CD8-positive, alpha-beta memory T cell (primary cell): ENCODE measurements at regions not wholly inside any gene's neighbourhood (a gene's known extent, or its start where the extent isn't known, plus 50 kb on each side); places are given as distances from the start of the nearest gene placed in this dataset.
"Not testable (repeated sequence)": the region's sequence is repeated elsewhere in the genome, so short reads cannot be mapped to it uniquely, and the experiment has no call there.

ENCODE experiments used
- CTCF ChIA-PET: fragments of 350-600 bp; sonication (Branson Sonifier 250); formaldehyde crosslinking; loops from one replicate; lab custom pipeline; 2021; ENCODE audit warnings: antibody characterized with exemption; lab: Charles Lee
- POLR2A ChIA-PET: fragments of 350-600 bp; sonication (Branson Sonifier 250); formaldehyde crosslinking; loops from one replicate; lab custom pipeline; 2021; ENCODE audit warnings: antibody characterized with exemption; lab: Charles Lee
- DNase-seq, 5 donors: peaks; one replicate each; pipeline versions ENCODE4 v3.0.0 to v3.0.0-alpha.2; 2020 to 2022; ENCODE audit warnings: mixed read lengths in 1 of 5
- H3K27ac ChIP-seq: one replicate; pipeline ENCODE4 v1.7.0; 2013; ENCODE audit warnings: low read depth, mild to moderate bottlenecking, low read length, moderate library complexity
- H3K27me3 ChIP-seq: 2 replicates; pipeline ENCODE4 v1.7.0; 2013; ENCODE audit warnings: low read length, mild to moderate bottlenecking; ENCODE audit not compliant: insufficient read depth, poor library complexity, severe bottlenecking
- H3K36me3 ChIP-seq: 2 replicates; pipeline ENCODE4 v1.7.0; 2013; ENCODE audit warnings: mild to moderate bottlenecking, low read length, moderate library complexity; ENCODE audit not compliant: insufficient read depth
- H3K4me1 ChIP-seq: 2 replicates; pipeline ENCODE4 v1.7.0; 2013; ENCODE audit warnings: mild to moderate bottlenecking, low read length, moderate library complexity; ENCODE audit not compliant: insufficient read depth
- H3K4me3 ChIP-seq: 2 replicates; pipeline ENCODE4 v1.7.0; 2013; ENCODE audit warnings: mild to moderate bottlenecking, low read length
- H3K9me3 ChIP-seq: 2 replicates; pipeline ENCODE4 v1.7.0; 2013; ENCODE audit warnings: mild to moderate bottlenecking, low read length
- H3K27ac Mint-ChIP-seq, 8 donors: one replicate each; pipeline ENCODE4 v1.8.0; 2020 to 2021; ENCODE audit warnings: mixed read lengths in 8 of 8, mild to moderate bottlenecking in 6 of 8, inconsistent platforms in 3 of 8, moderate library complexity in 3 of 8
- H3K27me3 Mint-ChIP-seq, 2 donors: one replicate each; pipeline ENCODE4 v1.8.0; 2020 to 2021; ENCODE audit warnings: mixed read lengths in 2 of 2, mild to moderate bottlenecking in 1 of 2, moderate library complexity in 1 of 2
- H3K36me3 Mint-ChIP-seq, 3 donors: one replicate each; pipeline ENCODE4 v1.8.0; 2020 to 2021; ENCODE audit warnings: mixed read lengths in 3 of 3, inconsistent platforms in 1 of 3, mild to moderate bottlenecking in 1 of 3
- H3K4me1 Mint-ChIP-seq, 3 donors: one replicate each; pipeline ENCODE4 v1.8.0; 2020 to 2021; ENCODE audit warnings: mixed read lengths in 3 of 3, inconsistent platforms in 1 of 3, mild to moderate bottlenecking in 1 of 3
- H3K4me3 Mint-ChIP-seq, 7 donors: one replicate each; pipeline ENCODE4 v1.8.0; 2020 to 2021; ENCODE audit warnings: mixed read lengths in 7 of 7, mild to moderate bottlenecking in 6 of 7, moderate library complexity in 4 of 7, inconsistent platforms in 2 of 7
- H3K9me3 Mint-ChIP-seq, 5 donors: one replicate each; pipeline ENCODE4 v1.8.0; 2020 to 2022; ENCODE audit warnings: mixed read lengths in 5 of 5, mild to moderate bottlenecking in 3 of 5, moderate library complexity in 2 of 5, inconsistent platforms in 1 of 5

DNA sequence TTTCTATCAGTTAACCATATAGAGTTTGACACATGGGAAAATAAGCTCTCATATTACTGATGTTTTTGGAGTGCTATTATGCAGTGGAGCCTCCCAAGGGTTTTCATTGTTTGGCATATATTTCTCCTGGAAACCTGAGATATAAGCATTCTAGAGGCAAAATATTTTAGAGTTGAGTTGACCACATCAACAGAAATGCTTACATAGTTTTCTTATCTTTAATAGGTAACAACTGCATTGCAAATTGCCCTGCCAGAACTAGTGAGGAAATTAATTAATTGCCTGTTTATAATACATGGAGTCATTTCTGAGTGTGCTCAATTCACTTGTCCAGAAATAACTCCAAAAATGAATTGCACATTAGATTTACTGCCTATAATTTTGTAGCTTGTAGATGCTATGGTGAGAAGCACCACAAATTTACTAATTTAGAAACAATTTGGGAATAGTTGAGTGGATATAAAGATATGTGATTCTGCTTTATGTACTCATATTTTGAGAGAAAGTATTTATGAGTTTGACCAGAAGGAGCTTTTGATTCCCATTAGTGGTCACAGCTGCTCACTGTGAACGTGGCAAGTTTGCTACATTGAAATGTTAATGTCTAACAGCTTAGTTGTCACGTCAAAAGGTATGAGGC is 288.7 kb downstream of the CD109 start:
- Histone ChIP-seq H3K4me3 (no peak overlapping the region), H3K27ac (no peak overlapping the region), H3K9me3 (peaks cover 4% of the 10 kb centered on the region), H3K36me3 (no peaks in the 10 kb centered on the region), H3K4me1 (no peaks in the 10 kb centered on the region), H3K27me3 (no peaks in the 10 kb centered on the region)
- CTCF ChIA-PET, result no interaction called here
- Mint-ChIP-seq H3K27me3 (no peaks in the 10 kb centered on the region), H3K27ac (no peak overlapping the region), H3K4me3 (no peak overlapping the region), H3K9me3 (peaks cover 0 to 4% (median 0%) of the 10 kb centered on the region in 5 donors), H3K36me3 (no peaks in the 10 kb centered on the region), H3K4me1 (no peaks in the 10 kb centered on the region)
- POLR2A ChIA-PET, result no interaction called here
- DNase-seq, result no peak

DNA sequence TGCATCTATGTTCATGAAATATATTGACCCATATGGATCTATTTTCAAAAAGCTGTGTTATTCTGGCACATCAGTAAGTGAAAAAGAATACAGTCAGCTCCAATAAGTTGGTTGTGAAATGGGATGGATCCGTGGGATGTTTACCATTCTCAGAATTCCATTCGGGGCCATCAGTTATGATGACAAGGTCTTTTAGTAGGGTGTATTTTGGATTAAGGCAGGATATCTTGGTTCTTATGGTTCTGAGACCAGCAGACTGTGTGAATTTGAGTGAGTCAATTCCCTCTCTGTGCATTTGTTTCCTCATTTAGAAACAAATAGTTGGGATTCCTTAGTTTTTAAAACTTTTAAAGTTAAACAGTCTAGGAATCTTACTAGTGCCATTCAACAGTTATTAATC is 287.4 kb downstream of the CD109 start:
- POLR2A ChIA-PET, result no interaction called here
- H3K4me1 ChIP-seq, result no peaks in the 10 kb centered on the region
- H3K9me3 Mint-ChIP-seq, result peaks cover 0 to 3% (median 0%) of the 10 kb centered on the region in 5 donors
- no peaks in the 10 kb centered on the region for H3K27me3 Mint-ChIP-seq
- H3K9me3 ChIP-seq, result no peaks in the 10 kb centered on the region
- no peak overlapping the region for H3K4me3 ChIP-seq
- no peaks in the 10 kb centered on the region for H3K4me1 Mint-ChIP-seq
- H3K27ac Mint-ChIP-seq, result no peak overlapping the region
- no peak overlapping the region for H3K27ac ChIP-seq
- DNase-seq, result no peak
- H3K27me3 ChIP-seq, result no peaks in the 10 kb centered on the region
- CTCF ChIA-PET, result no interaction called here
- H3K36me3 ChIP-seq, result no peaks in the 10 kb centered on the region
- H3K36me3 Mint-ChIP-seq, result no peaks in the 10 kb centered on the region
- H3K4me3 Mint-ChIP-seq, result no peak overlapping the region

DNA sequence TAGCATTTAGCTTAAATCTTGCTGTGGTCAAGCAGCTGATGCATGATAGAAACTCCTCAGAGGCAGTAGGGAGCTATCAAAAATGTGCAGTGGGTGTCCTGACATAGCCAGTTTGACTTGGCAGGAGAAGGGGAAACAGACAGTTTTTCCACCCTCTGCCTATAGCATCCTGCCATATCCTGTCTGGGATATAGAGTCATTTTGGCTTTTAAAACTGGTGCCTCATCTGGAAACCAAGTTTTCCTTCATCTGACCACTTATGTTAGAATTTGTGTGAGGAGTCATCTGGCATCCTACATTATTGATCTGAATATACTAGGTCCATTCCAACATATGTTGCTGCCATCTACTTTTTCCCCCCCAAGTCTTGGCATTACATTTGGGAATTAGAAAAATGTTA is 284.1 kb downstream of the CD109 start:
- CTCF ChIA-PET, result no interaction called here
- Mint-ChIP-seq H3K4me1 (no peaks in the 10 kb centered on the region), H3K9me3 (peaks cover 0 to 12% (median 0%) of the 10 kb centered on the region in 5 donors)

DNA sequence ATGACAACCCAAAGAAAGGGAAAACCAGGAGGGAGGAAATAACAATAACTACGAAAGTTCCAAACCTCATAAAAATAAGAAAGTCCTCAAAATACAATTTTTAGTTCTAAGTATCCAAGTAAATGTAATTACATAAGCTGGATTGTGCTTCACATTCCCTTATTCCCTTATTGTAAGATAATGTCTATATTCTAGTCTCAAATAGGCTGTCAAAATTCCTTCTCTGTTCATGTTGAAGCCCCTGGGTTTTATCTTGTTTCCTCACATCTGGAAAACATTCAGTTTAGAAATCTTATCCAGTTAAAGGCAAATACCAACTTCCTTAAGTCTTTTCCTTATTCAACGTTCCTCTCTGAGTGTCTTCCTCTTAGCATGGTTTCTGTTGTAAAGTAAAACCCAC is 282.3 kb downstream of the CD109 start:
- H3K27ac Mint-ChIP-seq, result no peak overlapping the region
- no peaks in the 10 kb centered on the region for H3K36me3 Mint-ChIP-seq
- Histone ChIP-seq H3K36me3 (no peaks in the 10 kb centered on the region), H3K27me3 (no peaks in the 10 kb centered on the region), H3K9me3 (no peaks in the 10 kb centered on the region), H3K27ac (no peak overlapping the region), H3K4me3 (no peak overlapping the region), H3K4me1 (no peaks in the 10 kb centered on the region)
- DNase-seq, result no peak
- no peaks in the 10 kb centered on the region for H3K4me1 Mint-ChIP-seq
- ChIA-PET POLR2A (no interaction called here), CTCF (no interaction called here)
- no peak overlapping the region for H3K4me3 Mint-ChIP-seq
- H3K9me3 Mint-ChIP-seq, result peaks cover 0 to 12% (median 0%) of the 10 kb centered on the region in 5 donors
- H3K27me3 Mint-ChIP-seq, result peaks cover 0 to under 1% of the 10 kb centered on the region in 2 donors

More for the DNA sequence above, 284.1 kb downstream of the CD109 start:
- H3K4me3 ChIP-seq, result no peak overlapping the region
- Mint-ChIP-seq H3K4me3 (no peak overlapping the region), H3K36me3 (no peaks in the 10 kb centered on the region), H3K27ac (no peak overlapping the region), H3K27me3 (no peaks in the 10 kb centered on the region)
- no peaks in the 10 kb centered on the region for H3K9me3 ChIP-seq
- no peaks in the 10 kb centered on the region for H3K4me1 ChIP-seq
- H3K27ac ChIP-seq, result no peak overlapping the region
- H3K27me3 ChIP-seq, result no peaks in the 10 kb centered on the region
- POLR2A ChIA-PET, result no interaction called here
- DNase-seq, result no peak
- no peaks in the 10 kb centered on the region for H3K36me3 ChIP-seq

DNA sequence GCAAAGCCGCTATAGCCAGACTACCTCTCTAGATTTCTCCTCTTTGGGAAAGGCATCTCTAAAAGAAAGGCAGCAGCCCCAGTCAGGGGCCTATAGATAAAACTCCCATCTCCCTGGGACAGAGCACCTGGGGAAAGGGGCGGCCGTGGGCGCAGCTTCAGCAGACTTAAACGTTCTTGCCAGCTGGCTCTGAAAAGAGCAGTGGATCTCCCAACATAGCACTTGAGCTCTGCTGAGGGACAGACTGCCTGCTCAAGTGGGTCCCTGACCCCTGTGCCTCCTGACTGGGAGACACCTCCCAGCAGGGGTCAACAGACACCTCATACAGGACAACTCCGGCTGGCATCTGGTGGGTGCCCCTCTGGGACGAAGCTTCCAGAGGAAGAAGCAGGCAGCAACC is 276.5 kb downstream of the CD109 start:
- H3K4me3 ChIP-seq, CTCF ChIA-PET, H3K9me3 Mint-ChIP-seq, H3K27ac Mint-ChIP-seq, H3K9me3 ChIP-seq, H3K27me3 ChIP-seq, H3K36me3 ChIP-seq, H3K4me3 Mint-ChIP-seq, H3K4me1 ChIP-seq, H3K27ac ChIP-seq, H3K4me1 Mint-ChIP-seq, H3K36me3 Mint-ChIP-seq, DNase-seq, H3K27me3 Mint-ChIP-seq, POLR2A ChIA-PET: not testable (repeated sequence)

DNA sequence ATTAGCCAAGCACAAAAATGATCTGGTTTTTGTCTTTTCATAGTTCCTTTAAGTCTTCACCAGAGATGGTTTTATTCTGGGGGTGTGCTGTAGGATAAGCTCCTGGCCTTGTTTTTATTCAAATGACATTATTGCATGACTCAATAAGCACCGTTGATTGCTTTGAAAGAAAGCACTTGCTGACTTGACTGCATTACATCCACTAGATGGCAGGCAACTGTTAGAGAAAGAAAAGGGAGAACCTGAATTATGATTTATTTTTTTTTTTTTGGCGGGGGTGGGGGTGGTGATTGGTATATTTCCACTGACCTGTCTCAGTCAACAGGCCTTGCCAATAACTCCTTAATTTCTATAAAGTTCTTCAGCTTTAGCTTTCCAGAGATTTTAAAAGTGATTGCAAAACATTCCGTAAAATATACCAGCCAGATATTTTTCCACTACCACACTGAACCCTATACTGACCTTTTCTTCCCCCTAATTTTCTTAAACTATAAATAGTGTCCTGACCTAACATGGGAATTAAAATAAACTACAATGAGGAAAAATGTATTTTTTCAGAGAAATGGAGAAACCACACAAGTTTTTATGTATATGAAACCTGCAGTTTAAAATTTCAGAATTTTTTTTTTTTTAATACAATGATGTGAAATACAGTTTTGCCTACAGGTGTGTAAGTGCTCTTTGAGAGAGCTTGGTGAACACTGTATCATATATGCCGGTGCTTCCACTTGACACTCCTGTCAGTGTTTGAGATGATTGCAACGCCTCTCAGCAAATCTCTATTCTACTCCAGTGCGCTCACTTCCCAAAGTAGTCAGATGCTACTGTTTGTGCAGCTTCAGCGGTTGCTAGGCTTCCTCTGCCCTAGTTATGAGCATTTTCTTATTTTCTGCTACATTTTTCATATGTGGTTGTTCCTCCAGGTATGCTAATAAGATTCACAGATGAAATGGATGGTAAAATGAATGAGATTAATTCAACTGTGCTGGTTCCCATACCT is 274.3 kb downstream of the CD109 start:
- CTCF ChIA-PET, result no interaction called here

DNA sequence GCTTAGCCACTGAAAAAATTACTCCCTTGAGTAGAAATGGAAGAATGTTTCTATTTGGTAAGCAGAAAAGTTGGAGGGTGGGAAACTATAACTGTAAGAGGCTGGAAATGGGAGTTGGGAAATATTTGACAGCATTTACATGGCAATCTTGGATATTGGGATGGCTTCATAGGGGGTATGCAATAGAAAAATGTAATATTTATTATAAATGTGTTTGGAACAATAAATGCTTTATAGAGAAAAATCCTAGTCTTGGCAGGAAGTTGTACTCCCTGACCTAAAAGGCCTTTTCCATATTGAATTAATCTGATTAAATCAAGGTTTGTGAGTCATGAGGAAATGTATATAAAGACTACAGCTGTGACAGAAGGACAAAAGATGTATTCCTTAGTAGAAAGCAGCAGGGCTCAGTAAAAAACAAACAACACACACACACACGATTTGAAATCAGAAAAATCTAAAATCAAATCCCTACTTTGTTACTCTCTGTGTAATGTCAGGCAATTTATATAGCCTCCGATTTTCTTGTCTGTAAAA is 272.3 kb downstream of the CD109 start:
- Histone ChIP-seq H3K9me3 (no peaks in the 10 kb centered on the region), H3K36me3 (no peaks in the 10 kb centered on the region), H3K27ac (no peak overlapping the region), H3K4me3 (no peak overlapping the region), H3K4me1 (no peaks in the 10 kb centered on the region), H3K27me3 (no peaks in the 10 kb centered on the region)
- Mint-ChIP-seq H3K36me3 (no peaks in the 10 kb centered on the region), H3K4me1 (no peaks in the 10 kb centered on the region), H3K4me3 (no peak overlapping the region), H3K27me3 (peaks cover 0 to 3% of the 10 kb centered on the region in 2 donors), H3K27ac (no peak overlapping the region), H3K9me3 (no peaks in the 10 kb centered on the region)
- ChIA-PET CTCF (no interaction called here), POLR2A (no interaction called here)
- no peak for DNase-seq

More for the DNA sequence above, 274.3 kb downstream of the CD109 start:
- no peaks in the 10 kb centered on the region for H3K36me3 ChIP-seq
- no peaks in the 10 kb centered on the region for H3K9me3 ChIP-seq
- no peak overlapping the region for H3K27ac Mint-ChIP-seq
- no peaks in the 10 kb centered on the region for H3K36me3 Mint-ChIP-seq
- H3K27me3 Mint-ChIP-seq, result peaks cover 0 to 3% of the 10 kb centered on the region in 2 donors
- no peak overlapping the region for H3K4me3 ChIP-seq
- no peaks in the 10 kb centered on the region for H3K4me1 Mint-ChIP-seq
- no peaks in the 10 kb centered on the region for H3K4me1 ChIP-seq
- no peaks in the 10 kb centered on the region for H3K27me3 ChIP-seq
- H3K4me3 Mint-ChIP-seq, result no peak overlapping the region
- DNase-seq, result no peak
- no peaks in the 10 kb centered on the region for H3K9me3 Mint-ChIP-seq
- H3K27ac ChIP-seq, result no peak overlapping the region
- POLR2A ChIA-PET, result no interaction called here

DNA sequence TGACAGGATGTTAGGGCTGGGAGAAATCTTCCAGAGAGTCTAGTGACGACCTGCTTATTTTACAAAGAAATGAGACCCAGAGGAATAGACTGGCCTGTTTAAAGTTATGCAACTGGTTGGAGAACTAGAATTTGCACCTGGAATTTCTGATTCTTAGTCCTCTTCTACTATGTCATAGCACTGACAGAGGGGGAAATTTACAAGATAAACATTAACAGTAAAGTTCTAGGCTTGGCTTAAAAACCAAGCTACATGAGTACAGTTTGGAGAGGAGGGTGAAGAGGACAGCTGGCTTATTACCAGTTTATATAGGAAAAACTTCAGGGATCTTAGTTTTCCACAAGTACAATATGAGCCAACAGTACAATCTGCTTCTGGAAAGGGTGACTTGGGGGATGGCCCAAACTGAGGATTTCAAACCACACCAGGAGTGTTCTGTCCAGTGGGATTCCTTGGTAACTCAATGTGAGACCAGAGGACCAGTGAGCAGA is 269.6 kb downstream of the CD109 start:
- Mint-ChIP-seq H3K4me1 (no peaks in the 10 kb centered on the region), H3K27ac (no peak overlapping the region), H3K27me3 (peaks cover 0 to 6% of the 10 kb centered on the region in 2 donors), H3K36me3 (no peaks in the 10 kb centered on the region), H3K4me3 (no peak overlapping the region), H3K9me3 (peaks cover 0 to 3% (median 0%) of the 10 kb centered on the region in 5 donors)
- CTCF ChIA-PET, result no interaction called here
- H3K27me3 ChIP-seq, result no peaks in the 10 kb centered on the region
- no peaks in the 10 kb centered on the region for H3K9me3 ChIP-seq
- no peaks in the 10 kb centered on the region for H3K36me3 ChIP-seq
- no peak overlapping the region for H3K27ac ChIP-seq
- H3K4me3 ChIP-seq, result no peak overlapping the region
- POLR2A ChIA-PET, result no interaction called here
- no peaks in the 10 kb centered on the region for H3K4me1 ChIP-seq
- DNase-seq, result no peak
